A172 (cell line): ENCODE measurements at regions not wholly inside any gene's neighbourhood (a gene's known extent, or its start where the extent isn't known, plus 50 kb on each side); places are given as distances from the start of the nearest gene placed in this dataset.

Experiments
- DNase-seq: peaks from one replicate; pipeline ENCODE4 v3.0.0-alpha.2; 2015; ENCODE audit warnings: low spot score

DNA sequence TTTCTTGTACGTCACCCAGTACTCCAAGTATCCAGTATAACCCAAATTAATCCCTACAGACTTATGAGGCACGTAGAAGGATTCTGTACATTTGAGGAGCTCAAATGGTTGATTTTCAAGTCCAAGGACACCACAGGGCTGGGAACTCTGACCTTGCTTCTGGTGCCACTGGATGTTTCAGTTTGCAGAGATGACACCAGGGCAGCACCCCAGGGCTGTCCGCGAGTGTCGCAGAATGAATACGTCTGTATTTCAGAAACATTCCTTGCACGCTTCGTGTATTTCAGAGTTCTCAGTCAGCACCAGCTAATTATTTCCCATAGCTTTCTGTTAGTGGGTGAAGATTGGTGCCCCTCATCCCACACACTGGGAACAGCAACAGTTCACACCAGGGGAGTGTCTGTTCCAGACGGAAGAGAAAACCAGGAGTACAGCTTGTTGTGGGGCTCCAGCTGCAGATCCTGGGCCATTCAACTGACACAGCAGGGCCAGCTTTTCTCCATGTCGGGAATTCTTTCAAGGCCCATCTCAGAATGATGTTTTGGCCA lies 159.2 kb downstream of the RHOU start:
- DNase-seq: no peak

DNA sequence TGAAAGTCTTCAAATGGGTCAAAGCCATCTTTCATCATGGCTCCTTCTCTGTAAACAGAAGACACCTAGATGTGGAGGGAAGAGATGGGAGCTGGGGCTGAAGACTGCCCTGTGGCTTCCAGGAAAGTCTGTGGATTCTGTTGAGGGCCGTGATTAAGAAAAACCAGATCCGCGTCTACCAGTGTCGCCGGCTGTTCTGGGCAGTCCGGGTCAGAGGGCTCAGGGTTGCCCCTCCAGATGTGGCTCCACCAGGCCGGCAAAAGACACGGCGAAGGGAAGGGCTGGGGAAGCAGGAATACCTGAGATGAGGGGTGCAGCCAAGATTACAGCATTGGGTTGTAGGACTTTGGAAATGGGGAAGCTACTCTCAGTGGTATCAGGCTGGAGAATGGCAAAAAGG lies 162.6 kb downstream of the RHOU start:
- no peak for DNase-seq

DNA sequence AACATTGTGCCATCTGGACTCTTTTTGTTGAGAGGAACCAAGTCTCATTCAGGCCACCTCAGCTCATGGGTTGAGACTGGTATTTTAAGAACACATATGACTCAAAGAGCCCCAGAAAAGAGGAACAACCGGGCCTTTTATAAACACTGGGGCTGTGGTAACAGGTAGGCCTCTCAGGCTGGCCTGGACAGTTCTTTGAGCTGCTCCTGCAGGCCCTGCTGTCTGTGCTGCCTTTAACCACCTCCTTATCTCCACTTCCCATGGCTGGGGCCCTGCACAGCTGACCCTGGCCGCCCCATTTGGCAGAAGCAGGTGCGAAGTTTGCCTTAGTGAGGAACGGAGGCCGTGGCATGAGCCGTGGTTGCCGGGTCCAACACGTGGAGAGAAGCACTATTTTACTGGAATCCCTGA lies 163.3 kb downstream of the RHOU start:
- DNase-seq: no peak

DNA sequence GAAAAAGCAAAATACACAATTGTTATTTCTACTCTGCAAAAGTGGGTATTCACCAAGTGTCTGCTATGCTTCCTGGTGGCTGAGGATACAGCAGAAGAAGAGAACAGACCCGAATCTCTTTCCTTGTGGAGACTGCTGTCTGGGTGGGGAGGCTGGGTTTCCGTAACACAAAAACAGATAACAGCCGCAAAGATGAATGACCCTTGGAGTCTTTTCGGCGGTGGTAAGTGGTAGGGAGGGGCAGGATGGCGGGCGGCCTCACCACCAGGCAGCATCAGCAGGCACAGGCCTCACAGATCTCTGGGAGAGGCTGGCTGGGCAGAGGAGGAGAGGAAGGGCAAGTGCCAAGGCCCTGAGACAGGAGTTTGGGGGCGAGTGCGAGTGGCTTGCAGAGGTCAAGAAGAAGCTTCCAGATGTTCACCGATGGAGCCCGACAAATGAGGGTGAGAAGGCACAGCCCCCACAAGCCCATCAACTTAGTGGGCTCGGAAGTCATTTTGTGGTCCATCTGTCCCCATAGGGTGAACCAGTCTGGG lies 164.2 kb downstream of the RHOU start:
- no peak for DNase-seq

DNA sequence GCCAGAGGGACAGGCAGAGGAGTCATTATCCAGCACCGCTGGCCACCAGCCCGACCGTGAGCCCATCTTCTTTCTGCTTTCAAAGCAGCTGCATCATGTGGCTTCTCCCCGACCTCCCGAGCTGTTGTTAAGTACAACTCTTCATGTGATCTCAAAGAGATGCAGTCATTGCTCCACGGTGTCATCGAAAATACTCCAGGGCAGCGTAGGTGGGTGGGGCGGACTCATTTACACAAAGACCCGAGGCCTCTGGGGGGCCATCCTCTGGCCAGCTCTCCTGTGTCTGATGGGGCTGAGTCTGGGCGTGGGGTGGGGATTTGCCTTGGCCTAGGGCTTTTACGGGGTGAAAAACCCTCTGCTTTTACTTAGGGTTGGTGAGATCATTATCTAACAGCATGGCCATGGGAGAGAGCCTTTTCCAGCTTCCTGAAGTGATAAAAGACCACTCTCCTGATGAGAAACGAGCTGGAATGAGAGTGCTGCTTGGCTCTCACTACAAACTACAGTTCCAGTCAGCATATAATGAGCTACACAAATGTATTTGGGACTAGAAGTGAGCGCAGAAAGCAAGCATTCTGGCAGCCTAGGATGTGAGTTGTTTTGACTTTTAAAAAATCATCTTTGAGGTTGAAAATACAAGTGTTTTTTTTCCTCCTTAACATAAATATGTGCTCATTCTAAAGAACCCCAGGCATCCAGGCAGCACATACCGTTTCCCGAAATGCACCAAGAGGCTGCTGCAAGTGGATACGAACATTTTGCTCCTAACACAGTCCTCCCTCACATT lies 165.0 kb downstream of the RHOU start:
- no peak for DNase-seq

- no peak for DNase-seq
Observed at GRCh38 chr1:228900886-228901392, 165.7 kb downstream of the RHOU start.

GRCh38 chr1:228901936-228902681 lies 166.8 kb downstream of the RHOU start:
- DNase-seq: no peak

DNA sequence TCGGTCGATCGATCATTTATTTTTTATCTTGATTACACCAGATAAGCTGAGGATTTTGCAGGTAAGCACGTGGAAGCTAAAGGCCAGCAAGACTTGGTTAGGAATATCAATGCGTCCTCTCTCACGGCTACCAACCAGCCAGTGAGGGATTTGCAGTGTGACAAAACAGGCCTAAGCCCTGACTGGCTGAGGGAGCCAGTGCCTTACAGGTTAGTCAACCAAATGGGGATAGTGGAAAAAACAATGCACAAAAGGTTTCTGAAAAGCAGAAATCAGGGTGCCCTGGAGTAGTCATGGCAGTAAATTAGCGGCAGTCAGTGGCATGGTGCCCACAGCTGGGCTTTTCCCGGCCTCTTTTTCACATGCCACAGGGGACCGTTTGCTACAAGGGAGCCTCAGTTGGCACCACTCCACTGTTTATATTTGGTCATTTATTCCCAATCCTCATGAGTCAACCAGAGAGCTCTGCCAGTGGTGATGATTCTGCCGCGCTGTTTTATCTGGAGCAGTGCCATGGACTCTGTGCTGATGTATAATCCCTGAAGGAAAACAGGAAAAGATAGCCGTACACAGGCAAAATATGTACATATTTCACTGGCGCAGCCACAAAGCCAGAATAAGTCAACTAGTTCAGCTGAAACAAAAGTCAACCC lies 167.6 kb downstream of the RHOU start:
- peak; percentile 100 for DNase-seq

GRCh38 chr1:228903434-228904071 lies 168.3 kb downstream of the RHOU start:
- no peak for DNase-seq

GRCh38 chr1:228904222-228904621 lies 168.9 kb downstream of the RHOU start:
- no peak for DNase-seq

GRCh38 chr1:228905701-228906101 lies 170.4 kb downstream of the RHOU start:
- no peak for DNase-seq

DNA sequence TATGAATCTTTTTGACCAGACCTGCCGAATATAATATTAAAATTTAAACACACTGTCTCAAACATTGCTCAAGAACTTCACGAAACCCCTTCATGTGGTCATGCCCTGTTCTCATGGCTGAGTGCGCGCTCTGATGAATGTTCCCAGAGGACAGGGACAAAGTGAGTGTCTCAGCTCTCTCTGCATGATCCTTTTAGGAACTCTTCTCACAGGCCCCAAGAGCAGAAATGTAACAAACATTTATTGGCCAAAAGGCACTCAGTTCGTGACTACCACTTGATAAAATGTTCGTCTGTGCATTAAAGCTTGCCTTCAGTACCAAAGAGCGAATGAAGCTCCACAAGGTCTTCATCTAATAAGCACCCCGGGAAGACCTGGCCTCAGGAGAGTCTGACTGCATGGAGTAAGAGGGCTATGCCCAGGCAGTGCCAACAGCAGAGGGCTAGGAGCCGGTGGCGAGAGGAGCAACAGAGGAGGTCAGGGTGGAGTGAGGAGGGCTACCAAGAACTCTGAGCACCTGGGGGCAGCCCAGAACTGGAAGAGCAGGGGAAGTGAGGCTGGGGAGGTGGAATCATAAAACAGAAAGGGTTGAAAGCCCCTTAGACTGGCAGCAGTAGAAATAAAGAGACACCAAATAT lies 171.1 kb downstream of the RHOU start:
- DNase-seq: no peak

GRCh38 chr1:228911225-228912210 lies 176.2 kb downstream of the RHOU start:
- no peak for DNase-seq

DNA sequence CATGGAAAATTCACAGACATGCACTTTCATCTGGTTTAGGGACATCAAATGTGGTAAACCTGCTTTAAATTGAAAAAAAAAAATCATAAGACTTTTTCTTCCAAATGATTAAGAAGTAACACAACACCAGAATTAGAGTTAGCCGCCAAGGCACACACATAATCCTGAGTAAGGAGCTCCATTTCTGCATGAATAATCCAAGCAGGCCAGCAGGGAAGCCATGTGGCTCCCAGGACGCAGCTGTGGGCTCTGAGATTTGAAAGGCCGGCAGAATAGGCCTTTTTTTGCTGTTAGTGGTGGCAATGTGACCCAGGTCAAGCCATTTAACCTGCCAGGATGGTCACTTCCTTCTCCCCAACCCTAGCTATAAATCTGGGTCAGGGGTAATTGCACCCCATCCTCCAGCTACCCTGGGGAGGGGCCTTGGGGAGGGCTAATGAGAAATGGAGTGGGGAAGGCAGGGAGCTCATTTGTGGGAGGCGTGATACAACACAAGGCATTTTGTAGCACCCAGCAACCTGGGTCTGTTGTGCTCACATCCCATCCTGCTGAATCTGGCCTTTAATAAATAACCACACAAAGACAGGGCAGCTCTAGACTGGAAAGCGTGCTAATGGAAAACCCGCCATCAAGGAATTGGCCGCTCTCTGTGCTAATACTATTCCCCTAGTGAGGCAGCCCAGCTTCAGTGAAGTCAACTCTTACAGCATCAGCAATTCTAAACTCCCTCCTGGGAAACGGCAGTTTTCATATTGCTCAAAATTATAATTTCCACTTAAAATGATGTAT lies 178.5 kb downstream of the RHOU start:
- no peak for DNase-seq

GRCh38 chr1:228914700-228915099 lies 179.4 kb downstream of the RHOU start:
- DNase-seq: no peak

- DNase-seq: no peak
Observed at GRCh38 chr1:228917342-228917741, 182.1 kb downstream of the RHOU start.

DNA sequence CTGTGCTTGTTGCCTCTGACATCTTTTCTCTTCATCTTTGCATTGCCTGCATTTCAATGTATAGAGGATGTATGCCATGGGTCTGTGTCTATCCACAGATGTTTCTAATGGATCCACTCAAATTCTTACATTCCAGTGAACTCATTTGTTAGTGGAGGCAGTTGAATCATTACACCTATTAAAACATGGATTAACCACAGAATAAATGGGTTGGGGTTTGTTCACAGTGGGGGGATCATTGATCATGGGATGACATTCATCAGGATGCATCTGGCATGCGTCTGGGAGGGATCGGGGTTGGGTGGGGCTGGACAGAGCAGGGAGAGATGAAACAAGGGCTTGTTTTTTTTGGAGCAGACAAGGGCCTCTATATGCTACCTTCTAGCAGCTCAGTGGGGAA lies 182.5 kb downstream of the RHOU start:
- no peak for DNase-seq

DNA sequence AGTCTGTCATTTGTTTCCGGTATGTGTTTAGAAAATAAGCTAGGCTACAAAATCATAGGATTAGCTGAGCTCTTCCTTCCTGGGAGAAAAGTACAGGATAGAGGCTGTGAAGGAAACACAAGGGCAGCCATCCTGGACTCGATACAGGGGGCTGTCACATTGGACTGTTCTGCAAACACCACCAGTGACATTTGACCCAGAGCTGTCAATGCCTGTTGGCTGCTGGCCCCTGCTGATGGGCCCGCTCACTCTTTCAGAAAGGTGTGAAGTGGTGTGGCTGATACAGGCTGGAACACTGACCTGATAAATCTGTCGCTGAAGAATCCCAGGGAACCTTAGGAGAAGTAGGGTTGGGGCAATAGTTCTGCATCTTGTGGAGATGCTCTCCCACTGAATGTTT lies 183.1 kb downstream of the RHOU start:
- DNase-seq: no peak

GRCh38 chr1:228919914-228920313 lies 184.6 kb downstream of the RHOU start:
- no peak for DNase-seq
